ENCODE measurements at regions not wholly inside any gene's neighbourhood (a gene's known extent, or its start where the extent isn't known, plus 50 kb on each side); places are given as distances from the start of the nearest gene placed in this dataset.

- TF ChIP-seq CTCF (IDR thresholded peaks at IDR 0.05) (no peak), EZH2 (IDR thresholded peaks at IDR 0.05) (no peak), EZH2phosphoT487 (IDR thresholded peaks at IDR 0.05) (no peak)
Measured at GRCh38 chr3:26064297-26064696, 274.4 kb downstream of the OXSM start.
